ENCODE measurements at regions not wholly inside any gene's neighbourhood (a gene's known extent, or its start where the extent isn't known, plus 50 kb on each side); places are given as distances from the start of the nearest gene placed in this dataset.
"Not testable (repeated sequence)": the region's sequence is repeated elsewhere in the genome, so short reads cannot be mapped to it uniquely, and the experiment has no call there.

- DNase-seq: no peak
These were observed 190.7 kb downstream of the C7orf25 start for GRCh38 chr7:42720991-42721796.

GRCh38 chr7:42720012-42720411, 191.9 kb downstream of the C7orf25 start:
- DNase-seq: no peak

- DNase-seq: not testable (repeated sequence)
These were observed 193.4 kb downstream of the C7orf25 start for GRCh38 chr7:42718466-42718865.

- no peak for DNase-seq
These were observed 197.5 kb downstream of the C7orf25 start for GRCh38 chr7:42714356-42714755.

- no peak for DNase-seq
These were observed 202.6 kb downstream of the C7orf25 start for GRCh38 chr7:42709284-42709683.

GRCh38 chr7:42704710-42705109, 207.2 kb downstream of the C7orf25 start:
- DNase-seq: no peak

- DNase-seq: no peak
These were observed 209.2 kb downstream of the C7orf25 start for GRCh38 chr7:42702647-42703046.

GRCh38 chr7:42700406-42701327, 211.2 kb downstream of the C7orf25 start:
- DNase-seq: no peak

GRCh38 chr7:42699380-42700178, 212.3 kb downstream of the C7orf25 start:
- DNase-seq: no peak

GRCh38 chr7:42698600-42699374, 213.1 kb downstream of the C7orf25 start:
- DNase-seq: no peak

- DNase-seq: no peak
These were observed 216.9 kb downstream of the C7orf25 start for GRCh38 chr7:42694894-42695507.

- DNase-seq: no peak
These were observed 218.1 kb downstream of the C7orf25 start for GRCh38 chr7:42693722-42694121.

- DNase-seq: no peak
These were observed 219.2 kb downstream of the C7orf25 start for GRCh38 chr7:42692621-42693020.

- DNase-seq: no peak
These were observed 220.9 kb downstream of the C7orf25 start for GRCh38 chr7:42690794-42691639.

GRCh38 chr7:42689626-42690025, 222.2 kb downstream of the C7orf25 start:
- DNase-seq: no peak

- no peak for DNase-seq
These were observed 223.9 kb downstream of the C7orf25 start for GRCh38 chr7:42688056-42688371.

GRCh38 chr7:42687211-42688055, 224.4 kb downstream of the C7orf25 start:
- DNase-seq: no peak

GRCh38 chr7:42686594-42687156, 225.2 kb downstream of the C7orf25 start:
- no peak for DNase-seq

- DNase-seq: no peak
These were observed 226.0 kb downstream of the C7orf25 start for GRCh38 chr7:42685911-42686310.
